OCI-LY1 (cell line): ENCODE measurements at regions not wholly inside any gene's neighbourhood (a gene's known extent, or its start where the extent isn't known, plus 50 kb on each side); places are given as distances from the start of the nearest gene placed in this dataset.

Experiments
- EZH2 ChIP-seq: fragments of 200-600 bp; sonication (generic), shearing (Covaris generic); IDR thresholded peaks from 2 replicates; pipeline ENCODE4 v1.8.0; 2017; ENCODE audit warnings: borderline replicate concordance, mixed run types, mild to moderate bottlenecking, antibody characterized with exemption, low read length, moderate library complexity, mixed read lengths
- TF ChIP-seq, protein P1 (sequence below): fragments of 200-600 bp; sonication (generic), shearing (Covaris generic); IDR thresholded peaks from 2 replicates; pipeline ENCODE4 v1.5.1; 2017; ENCODE audit warnings: mild to moderate bottlenecking, antibody characterized with exemption, low read length, moderate library complexity, mixed read lengths

- TF ChIP-seq, protein P1, sequence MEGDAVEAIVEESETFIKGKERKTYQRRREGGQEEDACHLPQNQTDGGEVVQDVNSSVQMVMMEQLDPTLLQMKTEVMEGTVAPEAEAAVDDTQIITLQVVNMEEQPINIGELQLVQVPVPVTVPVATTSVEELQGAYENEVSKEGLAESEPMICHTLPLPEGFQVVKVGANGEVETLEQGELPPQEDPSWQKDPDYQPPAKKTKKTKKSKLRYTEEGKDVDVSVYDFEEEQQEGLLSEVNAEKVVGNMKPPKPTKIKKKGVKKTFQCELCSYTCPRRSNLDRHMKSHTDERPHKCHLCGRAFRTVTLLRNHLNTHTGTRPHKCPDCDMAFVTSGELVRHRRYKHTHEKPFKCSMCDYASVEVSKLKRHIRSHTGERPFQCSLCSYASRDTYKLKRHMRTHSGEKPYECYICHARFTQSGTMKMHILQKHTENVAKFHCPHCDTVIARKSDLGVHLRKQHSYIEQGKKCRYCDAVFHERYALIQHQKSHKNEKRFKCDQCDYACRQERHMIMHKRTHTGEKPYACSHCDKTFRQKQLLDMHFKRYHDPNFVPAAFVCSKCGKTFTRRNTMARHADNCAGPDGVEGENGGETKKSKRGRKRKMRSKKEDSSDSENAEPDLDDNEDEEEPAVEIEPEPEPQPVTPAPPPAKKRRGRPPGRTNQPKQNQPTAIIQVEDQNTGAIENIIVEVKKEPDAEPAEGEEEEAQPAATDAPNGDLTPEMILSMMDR, result no peak
- TF ChIP-seq EZH2, result no peak
These were observed 169.3 kb upstream of the TCERG1L start for GRCh38 chr10:131480861-131481260.
